Ovary (tissue), 7 donors: ENCODE measurements at regions not wholly inside any gene's neighbourhood (a gene's known extent, or its start where the extent isn't known, plus 50 kb on each side); places are given as distances from the start of the nearest gene placed in this dataset.

Experiments used
- DNase-seq, 5 donors: peaks; one replicate each; pipeline ENCODE4 v3.0.0-alpha.2; 2019 to 2020
- H3K27ac ChIP-seq, 2 donors: fragments of 200-600 bp; one replicate each; pipeline versions ENCODE4 v1.5.1 to v1.8.0; 2019 to 2022
- H3K27me3 ChIP-seq: fragments of 200-600 bp; one replicate; pipeline ENCODE4 v1.8.0; 2022
- H3K36me3 ChIP-seq: fragments of 200-600 bp; sonication (generic); one replicate; pipeline ENCODE4 v1.5.1; 2019
- H3K4me1 ChIP-seq: one replicate; pipeline ENCODE4 v1.8.1; 2013; ENCODE audit warnings: mild to moderate bottlenecking, moderate library complexity; ENCODE audit not compliant: insufficient read depth
- H3K4me3 ChIP-seq: fragments of 200-600 bp; sonication (generic); one replicate; pipeline ENCODE4 v1.5.1; 2017
- H3K9me3 ChIP-seq, 2 donors: fragments of 200-600 bp in 1 of 2; sonication (generic) in 1 of 2; one replicate each; pipeline versions ENCODE4 v1.5.1 to v1.8.1; 2013 to 2019; ENCODE audit warnings: mild to moderate bottlenecking in 1 of 2, moderate library complexity in 1 of 2
- EP300 ChIP-seq: sonication (generic); formaldehyde crosslinking; IDR thresholded peaks from one replicate; pipeline ENCODE4 v1.6.1; 2017; ENCODE audit warnings: antibody characterized with exemption
- POLR2A ChIP-seq: fragments of 450-650 bp; IDR thresholded peaks from one replicate; pipeline ENCODE4 v1.6.1; 2017; ENCODE audit warnings: antibody characterized with exemption, mild to moderate bottlenecking, moderate library complexity
- WGBS, 3 donors: extraction: QIAGEN DNeasy Blood & Tissue Kit in 1 of 3; methylation state at CpG; one replicate each; pipeline versions ENCODE4 v1.1.5 to v1.1.7; 2013 to 2017; 5-methylcytosine and 5-hydroxymethylcytosine counted together
- intact Hi-C, 4 donors: fragments of 100-400 bp; cut with DNase I; formaldehyde crosslinking; loops; one replicate each; pipeline versions ENCODE4 v1.11.0 to v1.15.1; 2022 to 2023
- TF ChIP-seq, protein P1 (sequence below), 3 donors: fragments of 450-650 bp in 2 of 3; fragments of 200-600 bp in 1 of 3; IDR thresholded peaks; one replicate each; pipeline versions ENCODE4 v1.5.1 to v1.8.0; 2016 to 2022; ENCODE audit warnings: antibody characterized with exemption in 3 of 3, mild to moderate bottlenecking in 1 of 3
- donor health status: DM: no; HTN: no; CAD: no; lungs with moderate emphysema.
- donor health status: DM: no; HTN: no; CAD: no.
- donor health status: Bipolar disorder and iron deficiency.
- donor health status: DM: no; HTN: no; CAD: no.
- donor health status: DM: yes; HTN: yes; CAD: no.

DNA sequence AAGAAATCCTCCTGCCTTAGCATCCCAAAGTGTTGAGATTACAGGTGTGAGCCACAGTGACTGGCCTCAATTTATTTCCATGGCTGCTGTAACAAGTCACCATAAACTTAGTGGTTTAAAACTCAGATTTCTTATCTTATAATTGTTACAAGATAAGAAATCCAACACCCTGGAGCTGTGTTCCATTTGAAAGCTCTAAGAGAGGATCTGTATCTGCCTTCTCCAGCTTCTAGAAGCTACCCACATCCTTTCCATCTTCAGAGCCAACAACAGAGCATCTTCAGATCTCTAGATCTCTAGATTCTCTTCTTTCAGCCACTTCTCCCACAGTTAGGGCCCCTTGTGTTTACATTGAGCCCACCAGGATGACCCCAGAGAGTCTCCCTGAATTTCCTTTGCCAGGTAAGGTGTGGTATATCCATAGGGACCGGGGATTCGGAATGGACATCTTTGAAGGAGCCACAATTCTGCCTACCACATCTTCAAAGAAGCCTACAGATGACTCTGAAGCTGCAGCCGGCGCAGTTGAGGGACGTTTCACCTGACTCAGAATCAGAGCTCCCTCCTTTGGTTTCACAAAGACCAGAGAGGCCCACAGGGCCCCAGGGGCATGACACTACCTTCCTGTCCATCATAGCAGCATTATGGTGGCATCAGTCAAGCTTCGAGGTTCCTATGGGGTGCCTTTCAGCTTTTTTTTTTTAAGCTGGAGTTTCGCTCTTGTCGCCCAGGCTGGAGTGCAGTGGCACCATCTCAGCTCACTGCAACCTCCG, 87.0 kb upstream of the IGF1R start:
- no peak for TF ChIP-seq POLR2A
- intact Hi-C loops: no loop called here

DNA sequence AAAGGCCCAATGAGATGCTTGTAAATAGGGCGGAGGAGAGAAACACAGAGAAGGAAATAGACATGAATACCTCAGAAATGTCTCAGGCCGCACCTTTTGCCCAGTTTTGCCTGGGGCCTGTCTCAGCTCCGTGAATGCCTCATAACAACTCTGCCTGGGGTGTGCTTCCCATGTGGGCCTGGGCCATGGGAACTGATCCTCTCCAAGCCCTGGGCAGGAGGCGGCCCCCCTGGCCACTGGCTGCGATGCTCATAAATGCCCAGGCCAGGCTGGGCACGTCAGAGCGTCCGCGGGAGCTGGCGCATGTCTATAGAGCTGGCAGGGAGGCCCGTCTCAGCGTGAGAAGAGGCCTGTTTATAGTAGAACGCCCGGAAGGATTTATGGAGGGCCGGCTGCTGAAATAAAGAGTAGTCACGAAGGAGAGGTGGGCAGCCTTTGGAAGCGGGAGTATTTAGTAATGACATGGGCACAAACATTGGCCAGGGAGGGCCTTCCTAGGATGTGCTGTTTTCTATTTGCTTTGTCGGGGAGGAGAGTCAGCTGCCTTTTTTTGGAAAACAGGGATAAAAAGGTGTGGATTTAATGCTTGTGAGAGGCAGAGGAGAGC, 85.9 kb upstream of the IGF1R start:
- H3K27ac ChIP-seq: no peak overlapping the region
- no peak for DNase-seq

More for the DNA sequence above, 87.0 kb upstream of the IGF1R start:
- no peak for DNase-seq
- Histone ChIP-seq H3K4me3 (no peak overlapping the region), H3K4me1 (no peaks in the 10 kb centered on the region), H3K9me3 (no peaks in the 10 kb centered on the region), H3K27me3 (no peaks in the 10 kb centered on the region), H3K27ac (no peak overlapping the region), H3K36me3 (no peaks in the 10 kb centered on the region)
- 73 to 90% (median 81%) methylated on average over 9 of the region's 9 CpGs for WGBS, 3 donors

GRCh38 chr15:98565566-98565965, 82.8 kb upstream of the IGF1R start:
- no peaks in the 10 kb centered on the region for H3K4me1 ChIP-seq
- no peaks in the 10 kb centered on the region for H3K36me3 ChIP-seq
- no peak for DNase-seq
- H3K9me3 ChIP-seq: no peaks in the 10 kb centered on the region
- no peak overlapping the region for H3K4me3 ChIP-seq
- intact Hi-C loops: no loop called here
- H3K27ac ChIP-seq: no peak overlapping the region
- H3K27me3 ChIP-seq: no peaks in the 10 kb centered on the region
- TF ChIP-seq EP300: no peak
- TF ChIP-seq, protein P1, sequence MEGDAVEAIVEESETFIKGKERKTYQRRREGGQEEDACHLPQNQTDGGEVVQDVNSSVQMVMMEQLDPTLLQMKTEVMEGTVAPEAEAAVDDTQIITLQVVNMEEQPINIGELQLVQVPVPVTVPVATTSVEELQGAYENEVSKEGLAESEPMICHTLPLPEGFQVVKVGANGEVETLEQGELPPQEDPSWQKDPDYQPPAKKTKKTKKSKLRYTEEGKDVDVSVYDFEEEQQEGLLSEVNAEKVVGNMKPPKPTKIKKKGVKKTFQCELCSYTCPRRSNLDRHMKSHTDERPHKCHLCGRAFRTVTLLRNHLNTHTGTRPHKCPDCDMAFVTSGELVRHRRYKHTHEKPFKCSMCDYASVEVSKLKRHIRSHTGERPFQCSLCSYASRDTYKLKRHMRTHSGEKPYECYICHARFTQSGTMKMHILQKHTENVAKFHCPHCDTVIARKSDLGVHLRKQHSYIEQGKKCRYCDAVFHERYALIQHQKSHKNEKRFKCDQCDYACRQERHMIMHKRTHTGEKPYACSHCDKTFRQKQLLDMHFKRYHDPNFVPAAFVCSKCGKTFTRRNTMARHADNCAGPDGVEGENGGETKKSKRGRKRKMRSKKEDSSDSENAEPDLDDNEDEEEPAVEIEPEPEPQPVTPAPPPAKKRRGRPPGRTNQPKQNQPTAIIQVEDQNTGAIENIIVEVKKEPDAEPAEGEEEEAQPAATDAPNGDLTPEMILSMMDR (IDR thresholded peaks at IDR 0.05): no peak
- TF ChIP-seq POLR2A: no peak
- 87 to 92% (median 88%) methylated on average over 12 of the region's 12 CpGs for WGBS, 3 donors

More for the DNA sequence above, 85.9 kb upstream of the IGF1R start:
- H3K36me3 ChIP-seq: no peaks in the 10 kb centered on the region
- TF ChIP-seq EP300 (no peak), POLR2A (no peak)
- TF ChIP-seq, protein P1 (IDR thresholded peaks at IDR 0.05): no peak
- no peaks in the 10 kb centered on the region for H3K4me1 ChIP-seq
- no peaks in the 10 kb centered on the region for H3K9me3 ChIP-seq
- no peaks in the 10 kb centered on the region for H3K27me3 ChIP-seq
- intact Hi-C loops: no loop called here
- H3K4me3 ChIP-seq: no peak overlapping the region
- WGBS, 3 donors: 85 to 88% (median 87%) methylated on average over 18 of the region's 18 CpGs

- DNase-seq: no peak
- intact Hi-C loops: no loop called here
- WGBS, 3 donors: 82 to 84% (median 83%) methylated on average over 7 of the region's 7 CpGs
- Histone ChIP-seq H3K27ac (no peak overlapping the region), H3K36me3 (no peaks in the 10 kb centered on the region), H3K4me3 (no peak overlapping the region), H3K27me3 (no peaks in the 10 kb centered on the region), H3K4me1 (no peaks in the 10 kb centered on the region), H3K9me3 (no peaks in the 10 kb centered on the region)
- TF ChIP-seq EP300: no peak
- TF ChIP-seq POLR2A: no peak
- TF ChIP-seq, protein P1 (IDR thresholded peaks at IDR 0.05): no peak
These were observed 80.4 kb upstream of the IGF1R start for GRCh38 chr15:98567951-98568350.
